MV-4-11 (cell line): ENCODE measurements at regions not wholly inside any gene's neighbourhood (a gene's known extent, or its start where the extent isn't known, plus 50 kb on each side); places are given as distances from the start of the nearest gene placed in this dataset.
"Not testable (repeated sequence)": the region's sequence is repeated elsewhere in the genome, so short reads cannot be mapped to it uniquely, and the experiment has no call there.

Experiments used
- DNase-seq: peaks from one replicate; lab custom pipeline; 2025; lab: John Stamatoyannopoulos, UW

DNA sequence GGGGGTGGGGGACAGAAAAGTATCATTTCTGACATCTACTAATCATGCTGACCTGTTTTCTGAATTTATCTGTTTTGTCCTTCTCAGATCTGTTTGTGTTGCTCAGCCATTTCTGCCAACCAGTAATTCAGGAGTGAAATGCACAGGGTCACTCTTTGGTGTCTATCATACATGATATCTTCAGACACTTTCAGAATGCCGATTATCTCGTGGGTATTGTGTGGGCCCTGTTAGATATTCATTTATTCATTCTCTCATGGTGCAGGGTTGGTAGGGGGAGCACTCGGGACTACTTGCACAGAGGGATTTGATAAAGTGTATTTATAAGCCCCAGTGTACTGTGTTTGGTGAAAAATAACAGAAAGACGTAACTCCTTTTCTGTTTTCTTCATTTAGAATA is 101.2 kb upstream of the CITED2 start:
- DNase-seq, result no peak

DNA sequence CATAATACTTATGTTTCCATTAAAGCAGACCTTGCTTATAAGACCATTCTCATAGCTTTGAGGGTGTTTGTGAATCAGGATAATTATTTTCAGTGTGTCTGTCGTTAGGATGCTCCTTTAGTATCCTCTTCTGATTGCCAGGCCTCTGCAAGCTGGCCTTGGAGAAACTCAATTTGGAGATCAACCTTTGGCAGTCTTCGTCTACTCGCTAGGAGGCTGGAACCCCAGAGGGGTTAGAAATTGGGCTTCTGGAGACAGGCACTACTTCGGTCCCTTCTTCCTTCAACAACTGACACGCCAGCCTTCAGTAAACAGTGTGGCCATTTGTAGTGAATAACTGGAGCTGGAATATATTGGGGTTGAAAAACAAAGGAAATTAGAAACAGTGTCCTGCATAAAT is 100.8 kb upstream of the CITED2 start:
- no peak for DNase-seq

DNA sequence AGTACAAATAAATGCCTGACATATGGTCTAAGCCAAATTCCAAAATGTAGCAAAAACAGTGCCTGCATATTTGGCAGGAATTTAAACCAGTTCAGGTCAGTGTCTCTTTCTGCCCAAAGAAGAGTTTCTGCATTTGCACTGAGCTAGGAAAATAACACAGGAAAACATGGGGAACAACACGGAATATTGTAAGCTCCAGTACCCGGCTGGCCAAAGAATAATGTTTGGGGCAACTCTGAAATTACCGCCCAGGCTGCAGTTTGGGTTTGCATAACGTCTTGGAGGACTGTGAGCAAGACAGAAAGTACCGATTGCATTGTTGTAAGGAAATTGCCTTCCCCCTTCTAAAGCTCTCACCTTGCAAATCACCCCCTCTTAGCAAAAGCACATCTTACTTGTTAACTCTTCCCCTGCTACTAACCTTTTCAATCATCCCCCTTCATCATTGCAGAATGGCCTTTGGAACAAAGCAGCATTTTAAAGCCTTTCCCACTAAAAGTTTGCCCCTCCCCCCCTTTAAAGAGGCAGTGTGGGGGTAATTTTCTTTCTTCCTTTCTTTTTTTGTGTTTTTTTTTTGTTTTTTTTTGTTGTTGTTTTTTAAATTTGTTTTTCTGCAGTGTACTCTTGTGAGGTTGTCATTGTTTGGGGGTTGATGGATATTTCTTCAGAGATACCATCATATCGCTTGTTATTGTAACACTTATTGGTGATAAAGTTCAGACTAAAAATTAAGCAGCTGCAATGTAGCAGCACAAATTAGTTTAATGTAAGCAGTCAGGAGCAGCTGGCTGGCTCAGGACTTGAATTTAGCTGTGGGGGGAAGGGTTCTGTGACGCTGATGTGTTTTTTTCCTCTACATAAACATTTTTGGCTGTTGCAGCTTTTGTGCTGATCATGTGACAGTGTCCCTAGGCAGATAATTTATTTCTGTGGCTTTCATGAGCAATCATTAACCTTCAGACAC is 100.0 kb upstream of the CITED2 start:
- DNase-seq, result peak; percentile 47

DNA sequence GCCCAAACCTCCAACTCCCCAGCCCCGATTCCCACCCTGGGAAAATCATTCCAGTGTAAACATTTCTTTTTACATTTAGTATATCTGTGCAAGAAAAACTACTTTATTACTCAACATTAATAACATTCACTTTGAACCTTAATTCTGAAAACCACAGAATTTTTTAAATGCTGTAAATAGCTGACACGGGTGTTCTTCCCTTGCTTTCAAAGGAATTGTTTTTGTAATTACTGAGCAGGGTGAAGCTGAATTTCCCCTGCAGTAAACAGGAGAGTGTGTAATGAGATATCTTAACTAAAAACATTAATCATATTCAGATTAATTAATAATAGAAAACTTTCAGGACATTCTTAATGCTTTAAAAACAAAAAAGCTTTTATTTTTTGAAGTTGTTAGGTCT is 99.3 kb upstream of the CITED2 start:
- no peak for DNase-seq

DNA sequence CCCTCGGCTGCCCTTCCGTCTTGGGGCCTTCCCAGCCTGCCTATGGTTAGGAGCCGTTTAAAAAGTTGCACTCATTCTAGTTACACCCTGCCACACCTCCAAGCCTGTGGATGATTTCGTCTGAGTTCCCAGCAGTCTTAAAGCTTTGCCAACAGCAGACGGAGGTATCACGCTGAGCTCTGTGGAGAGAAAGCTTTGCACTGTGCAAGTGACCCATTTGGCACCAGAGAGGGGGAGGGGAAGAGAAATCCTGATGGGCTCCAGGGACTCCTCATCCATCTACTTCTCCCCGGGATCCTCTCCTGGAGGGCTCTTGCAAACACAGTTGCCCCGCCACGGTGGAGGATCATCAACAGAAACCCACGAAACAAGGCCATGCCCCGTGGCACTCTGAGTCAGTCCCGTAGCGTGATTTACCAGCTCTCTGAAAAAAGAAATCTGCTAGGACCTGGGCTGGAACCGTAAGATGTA is 98.8 kb upstream of the CITED2 start:
- DNase-seq, result no peak

DNA sequence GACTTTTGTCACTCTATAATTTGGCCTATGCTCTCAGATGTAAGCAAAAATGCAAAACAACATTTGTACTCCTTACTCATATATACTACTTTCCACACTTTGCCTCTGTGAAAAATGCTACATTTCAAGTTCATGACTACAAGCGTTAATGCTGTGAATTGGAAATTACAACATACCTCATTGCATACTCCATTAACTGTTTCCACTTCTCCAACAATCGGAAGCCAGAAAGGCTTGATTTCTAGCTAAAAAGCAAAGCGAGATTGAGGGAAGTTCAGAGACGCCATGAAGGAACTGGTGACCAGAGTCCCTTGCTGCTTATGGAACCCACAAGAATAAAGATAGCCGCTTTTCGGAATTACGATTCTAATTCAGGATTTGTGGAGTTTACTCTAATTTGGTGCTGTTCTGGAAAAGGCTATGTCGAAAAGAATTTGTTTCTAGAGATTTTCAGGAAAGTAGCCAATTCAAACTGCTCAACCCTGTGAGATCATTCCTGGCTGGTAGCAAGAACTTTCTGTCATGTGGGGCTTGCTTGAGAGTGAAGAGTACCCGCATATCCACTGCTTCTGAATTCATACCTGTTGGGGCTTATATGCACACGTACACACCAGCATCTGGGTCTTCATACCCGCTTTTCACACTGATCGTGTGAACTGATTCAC is 98.0 kb upstream of the CITED2 start:
- peak; percentile 70 for DNase-seq

DNA sequence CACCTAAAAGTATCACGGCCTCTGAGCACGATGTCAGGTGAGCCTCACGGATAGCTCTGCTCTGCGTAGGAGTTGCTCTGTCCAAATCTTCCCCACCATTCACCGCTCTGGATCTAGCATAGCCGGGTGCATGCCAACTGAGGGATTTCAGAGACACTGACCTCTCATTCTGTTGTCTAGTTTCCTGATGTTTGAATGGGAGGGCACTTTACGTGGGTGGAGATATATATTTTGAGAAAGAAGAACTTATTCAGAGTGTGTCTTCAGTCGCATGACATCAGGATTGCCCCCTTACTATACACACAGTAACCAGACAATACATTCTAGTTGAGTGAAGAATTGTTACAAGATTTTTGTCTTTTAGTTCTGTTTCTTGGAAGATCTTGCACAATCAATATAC is 96.5 kb upstream of the CITED2 start:
- DNase-seq, result no peak

DNA sequence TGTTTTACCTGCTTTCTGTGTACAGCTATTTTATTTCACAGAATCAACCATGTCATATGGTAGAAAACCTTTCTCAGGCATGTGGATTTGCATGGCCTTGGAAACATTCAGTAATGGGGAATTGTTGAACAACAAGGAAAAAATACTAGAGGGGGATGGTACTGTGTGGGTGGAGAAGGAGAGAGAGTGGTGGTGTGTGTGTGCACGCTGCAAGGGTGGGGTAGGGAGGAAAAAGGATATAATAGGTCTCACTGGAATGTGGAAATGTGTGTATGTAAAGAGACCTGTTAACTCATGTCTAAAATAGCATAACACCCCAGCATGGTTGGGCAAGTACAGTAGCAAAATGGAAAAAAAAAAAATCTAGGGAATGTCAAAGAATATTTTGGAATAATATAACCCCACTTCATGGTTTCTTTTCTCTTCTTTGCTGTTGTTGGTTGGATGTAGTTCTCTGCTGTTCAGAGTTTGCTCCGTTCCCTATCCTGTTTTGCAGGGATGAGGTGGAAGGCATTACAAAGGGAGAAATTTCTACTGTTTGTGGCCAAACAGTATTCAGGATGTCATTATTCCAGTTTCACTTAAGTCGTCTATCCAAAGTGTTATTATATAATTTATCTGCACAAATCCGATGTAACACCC is 93.9 kb upstream of the CITED2 start:
- no peak for DNase-seq

DNA sequence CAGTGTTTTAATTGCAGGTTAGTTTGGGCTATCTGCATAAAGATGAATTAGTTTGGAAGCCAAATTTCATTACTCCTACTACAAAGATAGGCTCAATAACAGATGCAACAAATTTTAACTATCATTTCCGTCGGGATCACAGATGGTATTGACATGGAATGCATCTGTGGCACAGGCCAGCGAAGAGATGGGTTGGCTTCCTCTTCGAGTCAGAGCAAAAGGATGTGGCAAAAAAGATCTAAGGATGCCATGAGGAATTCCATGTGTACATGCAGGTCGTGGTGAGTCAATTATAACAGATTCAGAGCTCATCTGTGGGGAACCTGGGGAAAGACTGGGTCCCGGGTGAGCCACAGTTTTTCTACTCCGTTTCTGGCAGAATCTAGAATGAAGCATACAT is 83.0 kb upstream of the CITED2 start:
- no peak for DNase-seq

DNA sequence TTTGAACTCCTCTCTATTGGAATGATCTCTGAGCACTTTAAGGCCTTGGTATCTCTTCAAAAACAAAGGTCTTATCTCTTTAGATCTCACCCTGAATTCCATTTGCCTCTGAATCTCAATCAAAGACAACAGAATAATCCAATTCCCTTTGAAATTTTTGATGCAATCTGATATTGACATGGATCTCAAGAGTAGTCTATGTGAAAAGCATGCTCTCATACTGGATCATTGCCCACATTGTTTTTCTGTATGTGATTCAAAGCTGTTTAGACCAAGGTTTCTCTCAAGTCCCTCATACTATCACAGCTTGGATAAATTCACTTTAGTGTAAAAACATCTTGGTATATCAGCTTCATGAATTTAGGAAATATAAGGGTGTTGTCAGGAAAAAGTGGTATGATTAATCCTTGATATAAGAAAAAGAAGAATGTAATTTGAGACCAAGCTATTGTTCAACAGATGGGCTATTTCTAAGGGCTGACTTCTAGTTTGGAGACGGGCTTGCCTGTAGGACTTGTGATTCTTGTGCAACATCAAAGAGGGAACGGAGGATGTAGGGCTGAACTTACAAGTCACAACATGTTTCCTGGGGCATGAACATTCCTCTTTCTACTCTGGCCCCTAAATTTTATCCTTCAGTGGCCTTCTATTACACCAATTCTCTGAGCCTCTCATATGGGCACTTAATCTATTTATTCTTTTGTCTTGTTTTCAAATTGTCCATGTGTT is 77.9 kb upstream of the CITED2 start:
- peak; percentile 73 for DNase-seq

DNA sequence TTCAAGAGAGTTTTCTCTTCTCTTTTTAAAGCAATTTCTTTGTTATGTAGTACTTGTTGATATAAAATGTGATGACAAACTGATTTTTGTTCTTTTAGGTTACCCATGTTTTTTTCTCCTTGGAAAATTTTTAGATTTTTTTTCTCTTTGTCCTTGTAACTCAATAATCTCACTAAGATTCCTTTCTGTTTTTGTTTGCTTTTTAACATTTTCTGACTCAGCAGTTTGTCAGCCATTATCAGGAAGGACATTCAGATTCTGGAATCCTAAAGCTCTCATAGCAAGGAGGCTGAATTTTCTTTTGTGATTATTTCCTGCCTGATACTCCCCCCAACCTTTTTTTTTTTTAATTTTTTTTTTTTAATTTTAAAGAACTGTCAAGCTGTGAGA is 75.2 kb upstream of the CITED2 start:
- DNase-seq, result no peak

DNA sequence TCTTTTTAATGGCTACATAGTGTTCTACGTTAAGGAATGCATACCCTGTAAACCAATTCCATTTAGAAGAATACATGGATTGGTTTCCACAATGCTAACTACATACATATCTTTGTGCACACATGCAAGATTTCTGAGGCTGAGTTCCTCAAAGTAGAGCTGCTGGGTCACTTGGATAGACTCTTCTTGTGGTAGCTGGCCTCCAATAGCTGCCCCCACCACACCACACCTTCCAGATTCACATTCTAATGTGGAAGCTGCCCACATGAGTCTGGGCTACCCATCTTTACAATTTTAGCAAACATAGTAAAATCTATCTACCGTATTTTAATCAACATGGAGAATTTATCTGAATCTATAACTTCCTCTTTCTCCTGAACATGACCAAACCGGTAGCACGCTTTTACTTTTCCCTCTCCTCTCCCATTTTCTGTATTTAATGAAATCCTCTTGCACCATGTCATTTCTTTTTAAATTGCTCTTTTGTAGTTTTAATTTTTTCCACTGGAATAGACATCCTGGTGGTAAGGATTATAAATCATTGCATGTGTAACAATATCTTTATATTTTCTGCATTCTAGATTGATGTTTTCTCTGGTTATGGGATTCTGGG is 74.7 kb upstream of the CITED2 start:
- DNase-seq, result peak; percentile 71

DNA sequence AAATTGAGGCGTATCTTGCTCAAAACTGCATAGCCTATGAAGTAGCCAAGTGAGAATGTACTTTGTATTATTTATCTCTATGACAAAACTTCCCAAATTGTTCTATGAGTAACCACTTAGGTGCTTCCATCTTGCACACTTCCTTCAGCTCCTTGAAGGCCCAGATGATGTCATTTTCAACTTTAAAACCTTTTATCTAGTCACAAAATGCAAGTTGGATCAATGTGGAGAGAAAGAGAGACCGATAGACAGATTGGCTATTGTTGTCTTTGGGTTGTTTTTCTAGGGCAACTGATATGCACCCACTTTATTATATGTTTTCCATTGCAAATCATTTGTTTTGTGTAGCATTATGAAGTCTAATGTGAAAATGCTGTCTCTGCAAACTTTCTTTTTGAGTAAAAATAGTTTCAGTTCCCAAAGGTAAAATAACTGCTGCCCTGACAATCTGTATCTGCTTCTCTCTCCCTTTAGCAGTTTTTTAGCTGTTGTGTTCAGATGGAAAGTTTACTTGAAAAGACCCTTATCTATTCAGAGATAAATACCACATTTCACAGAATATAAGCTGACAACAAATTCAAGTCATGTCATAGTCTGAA is 73.7 kb upstream of the CITED2 start:
- DNase-seq, result peak; percentile 46

DNA sequence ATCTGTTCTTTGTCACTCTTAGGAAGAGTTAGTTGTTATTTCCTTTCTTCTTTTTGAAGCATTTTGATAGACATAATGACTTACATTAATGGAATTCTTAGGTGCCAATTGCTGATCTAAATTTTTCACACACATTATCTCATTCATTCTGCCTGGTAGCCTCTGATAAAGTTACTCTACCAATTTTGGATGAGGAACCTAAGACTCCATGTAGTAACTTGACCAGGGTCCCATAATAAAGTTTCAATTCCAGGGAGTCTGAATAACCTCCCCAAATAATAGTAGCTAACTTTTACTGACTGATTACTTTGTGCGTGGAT is 73.2 kb upstream of the CITED2 start:
- no peak for DNase-seq

DNA sequence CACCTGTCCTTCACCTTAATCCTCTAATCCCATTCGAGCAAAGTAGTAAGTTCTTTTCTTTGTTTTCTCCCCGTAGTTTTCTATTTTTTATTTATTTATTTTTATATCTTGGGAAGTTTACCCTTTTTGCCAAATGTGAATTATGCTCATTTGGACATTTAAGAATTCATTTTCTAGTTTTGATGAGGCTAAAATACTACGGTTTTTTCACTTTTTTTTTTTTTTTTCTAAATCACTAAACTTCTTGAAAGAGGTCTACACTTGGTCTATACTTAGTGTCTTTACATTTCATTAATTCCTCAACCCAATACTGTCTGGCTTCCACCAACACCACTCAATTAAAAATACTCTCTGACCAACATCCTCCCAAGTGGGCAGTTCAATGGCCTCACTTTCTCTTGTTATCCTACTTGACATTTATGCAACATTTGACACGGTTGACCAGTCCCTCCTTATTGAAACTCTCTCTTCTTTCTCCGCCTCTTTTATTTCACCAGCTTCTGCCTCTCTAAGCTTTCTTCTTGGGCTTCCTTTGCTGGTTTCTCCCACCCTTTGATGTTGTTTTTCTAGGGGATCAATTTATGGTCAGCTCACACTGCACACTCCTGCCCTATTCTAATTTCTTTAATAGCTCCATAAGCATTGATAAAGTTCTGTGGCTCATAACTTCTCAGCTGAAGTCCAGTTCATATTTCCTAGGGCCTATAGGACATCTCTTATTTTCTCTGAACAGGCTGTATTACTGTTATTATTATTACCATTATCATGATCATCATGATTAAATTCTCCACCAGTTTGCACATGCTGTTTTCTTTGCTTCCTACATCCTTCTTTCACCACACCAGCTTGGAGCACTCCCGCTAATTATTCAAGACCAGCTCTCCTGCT is 72.6 kb upstream of the CITED2 start:
- no peak for DNase-seq

DNA sequence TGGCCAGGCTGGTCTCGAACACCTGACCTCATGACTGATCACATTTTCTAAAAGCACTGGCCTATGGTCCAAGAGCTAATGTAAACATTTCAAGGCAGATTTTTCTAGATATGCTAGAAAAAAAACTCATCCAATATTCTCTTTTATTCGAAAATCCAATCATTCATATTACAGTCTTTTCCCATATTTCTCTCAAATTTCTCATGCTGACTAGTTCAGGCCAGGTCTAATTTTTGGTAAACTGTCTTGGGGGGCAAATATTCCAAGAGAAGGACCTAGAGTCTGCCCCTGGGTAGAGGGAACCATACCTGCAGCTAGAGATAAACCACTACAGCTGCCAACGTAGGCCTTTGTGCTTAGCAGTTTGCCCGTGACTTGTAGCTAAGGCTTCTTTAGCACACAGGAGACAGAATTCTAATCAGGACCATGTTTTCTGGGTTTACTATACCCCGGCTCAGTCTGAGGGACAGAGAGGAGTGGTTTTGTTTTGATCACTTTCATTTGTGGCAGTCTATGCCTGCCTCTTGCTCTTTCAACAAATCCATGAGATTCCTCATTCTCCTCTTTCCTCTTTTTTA is 71.8 kb upstream of the CITED2 start:
- no peak for DNase-seq

DNA sequence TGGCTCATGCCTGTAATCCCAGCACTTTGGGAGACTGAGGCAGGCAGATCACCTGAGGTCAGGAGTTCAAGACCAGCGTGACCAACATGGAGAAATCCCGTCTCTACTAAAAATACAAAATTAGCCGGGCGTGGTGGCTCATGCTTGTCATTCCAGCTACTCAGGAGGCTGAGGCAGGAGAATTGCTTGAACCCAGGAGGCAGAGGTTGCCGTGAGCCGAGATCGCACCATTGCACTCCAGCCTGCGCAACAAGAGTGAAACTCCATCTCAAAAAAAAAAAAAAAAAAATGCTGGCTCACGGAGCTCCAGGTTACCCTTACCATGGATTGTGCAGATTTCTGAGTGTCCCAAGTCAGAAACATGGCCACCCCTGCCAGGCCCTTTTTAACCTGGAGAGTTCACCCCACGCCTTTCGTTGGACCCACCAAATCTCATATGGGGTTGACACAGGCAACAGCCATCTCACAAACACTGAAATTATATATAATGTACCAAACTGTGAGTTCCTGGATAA is 69.9 kb upstream of the CITED2 start:
- not testable (repeated sequence) for DNase-seq

DNA sequence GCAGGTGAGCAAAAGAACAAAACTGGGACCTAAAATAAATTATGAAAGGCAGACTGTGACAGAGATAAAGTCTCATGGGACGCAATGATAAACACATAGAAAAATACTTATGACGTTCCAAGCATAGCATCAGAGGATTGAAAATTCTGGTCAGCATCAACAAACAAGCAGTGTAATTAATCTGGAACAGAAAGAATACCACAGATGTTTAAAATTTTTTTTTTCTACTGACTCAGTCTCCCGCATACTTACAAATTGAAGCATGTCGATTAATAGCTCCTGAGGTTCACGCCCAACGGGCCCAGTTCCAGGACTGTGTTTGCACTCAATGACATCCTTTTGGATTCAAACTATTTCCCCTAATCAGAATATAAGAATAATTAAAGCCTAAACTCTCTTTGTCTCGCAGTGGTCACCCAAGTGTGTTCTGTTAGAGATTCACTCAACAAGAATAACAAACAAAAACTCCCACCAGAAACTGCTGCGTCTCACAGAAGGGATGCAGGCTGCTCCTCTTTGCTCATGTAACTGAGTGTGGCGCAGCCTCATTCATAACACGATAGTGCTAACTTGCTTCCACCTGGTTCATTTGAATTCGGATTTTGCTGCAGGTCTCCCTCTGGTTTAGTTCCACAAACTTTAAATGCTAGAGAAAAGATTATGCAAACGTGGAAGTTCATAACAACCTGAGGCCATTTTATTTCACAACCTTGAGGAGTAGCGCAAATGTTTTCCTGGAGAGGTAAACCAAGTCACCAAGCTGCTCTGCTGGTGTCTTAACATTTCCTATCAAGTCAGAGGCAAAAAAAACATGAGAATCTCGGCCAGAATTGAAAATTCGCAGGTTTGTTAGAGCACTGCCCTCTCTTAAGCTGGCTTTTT is 69.0 kb upstream of the CITED2 start:
- no peak for DNase-seq

DNA sequence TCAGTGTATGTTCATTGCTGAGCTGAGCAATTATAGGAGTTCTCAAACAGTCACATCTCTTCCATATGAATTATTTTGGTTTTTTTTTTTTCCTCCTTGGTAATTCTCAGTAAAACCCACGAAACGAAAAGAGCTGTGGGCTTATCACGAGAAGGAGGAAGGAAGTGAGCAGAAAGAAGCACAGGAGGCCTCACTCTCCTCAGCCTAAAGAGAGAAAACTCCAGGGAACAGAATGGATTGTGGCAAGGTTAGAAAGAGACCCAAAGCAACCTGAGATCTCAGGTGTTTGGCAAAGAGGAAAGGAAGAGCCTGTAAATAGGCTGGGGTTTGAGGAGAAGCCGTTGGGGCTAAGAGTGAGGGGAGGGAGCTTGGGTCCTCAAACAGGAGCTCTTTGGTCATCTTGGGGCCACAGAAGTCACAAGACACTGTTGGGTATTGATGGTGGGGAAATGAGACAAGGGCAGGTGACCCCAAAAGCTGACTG is 67.8 kb upstream of the CITED2 start:
- DNase-seq, result peak; percentile 82
